ENCODE measurements at regions not wholly inside any gene's neighbourhood (a gene's known extent, or its start where the extent isn't known, plus 50 kb on each side); places are given as distances from the start of the nearest gene placed in this dataset.

DNA sequence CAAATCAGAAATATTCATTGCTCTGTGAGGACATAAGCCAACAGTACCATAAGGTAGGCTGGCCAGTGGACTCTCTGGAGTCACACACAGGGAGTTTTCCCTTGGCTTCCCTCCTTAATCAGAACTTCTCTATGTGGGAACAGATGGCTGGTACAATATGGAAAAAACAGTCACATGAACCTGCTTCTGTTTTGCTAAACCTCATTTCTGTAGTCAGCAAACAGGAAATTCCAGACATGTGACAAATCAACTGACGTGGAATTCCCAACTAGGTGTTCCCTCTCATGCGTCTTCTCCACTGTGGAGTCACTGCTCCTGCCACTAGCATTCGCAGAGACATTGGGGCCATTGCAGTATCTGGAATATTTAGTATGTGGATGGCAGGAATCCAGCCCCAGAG is 617.6 kb downstream of the KIF4B start:
- TF ChIP-seq POLR2AphosphoS5 (IDR thresholded peaks at IDR 0.05): no peak
- TF ChIP-seq, protein P1, sequence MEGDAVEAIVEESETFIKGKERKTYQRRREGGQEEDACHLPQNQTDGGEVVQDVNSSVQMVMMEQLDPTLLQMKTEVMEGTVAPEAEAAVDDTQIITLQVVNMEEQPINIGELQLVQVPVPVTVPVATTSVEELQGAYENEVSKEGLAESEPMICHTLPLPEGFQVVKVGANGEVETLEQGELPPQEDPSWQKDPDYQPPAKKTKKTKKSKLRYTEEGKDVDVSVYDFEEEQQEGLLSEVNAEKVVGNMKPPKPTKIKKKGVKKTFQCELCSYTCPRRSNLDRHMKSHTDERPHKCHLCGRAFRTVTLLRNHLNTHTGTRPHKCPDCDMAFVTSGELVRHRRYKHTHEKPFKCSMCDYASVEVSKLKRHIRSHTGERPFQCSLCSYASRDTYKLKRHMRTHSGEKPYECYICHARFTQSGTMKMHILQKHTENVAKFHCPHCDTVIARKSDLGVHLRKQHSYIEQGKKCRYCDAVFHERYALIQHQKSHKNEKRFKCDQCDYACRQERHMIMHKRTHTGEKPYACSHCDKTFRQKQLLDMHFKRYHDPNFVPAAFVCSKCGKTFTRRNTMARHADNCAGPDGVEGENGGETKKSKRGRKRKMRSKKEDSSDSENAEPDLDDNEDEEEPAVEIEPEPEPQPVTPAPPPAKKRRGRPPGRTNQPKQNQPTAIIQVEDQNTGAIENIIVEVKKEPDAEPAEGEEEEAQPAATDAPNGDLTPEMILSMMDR (IDR thresholded peaks at IDR 0.05 in 8 of 11, conservative IDR thresholded peaks at IDR 0.05 in 3 of 11): no peak

All from spleen (tissue), 7 donors.